GM18909 (cell line): ENCODE measurements at regions not wholly inside any gene's neighbourhood (a gene's known extent, or its start where the extent isn't known, plus 50 kb on each side); places are given as distances from the start of the nearest gene placed in this dataset.
"Not testable (repeated sequence)": the region's sequence is repeated elsewhere in the genome, so short reads cannot be mapped to it uniquely, and the experiment has no call there.

Source experiments
- ATAC-seq: cut with Tn5 transposase; IDR thresholded peaks from one replicate; pipeline ENCODE4 v1.9.1; 2021; ENCODE audit warnings: mild to moderate bottlenecking; ENCODE audit not compliant: unreplicated experiment, poor library complexity

GRCh38 chr20:48451401-48451800, 376.4 kb downstream of the PREX1 start:
- ATAC-seq = no peak

- ATAC-seq = no peak
Measured at GRCh38 chr20:48448666-48449600, 378.9 kb downstream of the PREX1 start.

- ATAC-seq = no peak
Measured at GRCh38 chr20:48447456-48447855, 380.3 kb downstream of the PREX1 start.

GRCh38 chr20:48445827-48446226, 382.0 kb downstream of the PREX1 start:
- ATAC-seq = no peak

- ATAC-seq = no peak
Measured at GRCh38 chr20:48444249-48444648, 383.6 kb downstream of the PREX1 start.

GRCh38 chr20:48440916-48441315, 386.9 kb downstream of the PREX1 start:
- no peak for ATAC-seq

GRCh38 chr20:48440261-48440660, 387.5 kb downstream of the PREX1 start:
- not testable (repeated sequence) for ATAC-seq

- no peak for ATAC-seq
Measured at GRCh38 chr20:48437146-48437545, 390.7 kb downstream of the PREX1 start.

GRCh38 chr20:48436609-48437008, 391.2 kb downstream of the PREX1 start:
- ATAC-seq = not testable (repeated sequence)

- no peak for ATAC-seq
Measured at GRCh38 chr20:48433178-48433577, 394.6 kb downstream of the PREX1 start.

- no peak for ATAC-seq
Measured at GRCh38 chr20:48432494-48432832, 395.3 kb downstream of the PREX1 start.

GRCh38 chr20:48431653-48432493, 395.9 kb downstream of the PREX1 start:
- no peak for ATAC-seq

GRCh38 chr20:48426630-48427029, 401.2 kb downstream of the PREX1 start:
- no peak for ATAC-seq

- no peak for ATAC-seq
Measured at GRCh38 chr20:48425817-48426612, 401.8 kb downstream of the PREX1 start.

GRCh38 chr20:48425321-48425720, 402.5 kb downstream of the PREX1 start:
- ATAC-seq = no peak

GRCh38 chr20:48422242-48422960, 405.4 kb downstream of the PREX1 start:
- no peak for ATAC-seq

GRCh38 chr20:48421547-48421946, 406.3 kb downstream of the PREX1 start:
- no peak for ATAC-seq

- no peak for ATAC-seq
Measured at GRCh38 chr20:48420176-48420575, 407.6 kb downstream of the PREX1 start.

GRCh38 chr20:48419173-48419572, 408.6 kb downstream of the PREX1 start:
- ATAC-seq = no peak

GRCh38 chr20:48416002-48416401, 411.8 kb downstream of the PREX1 start:
- no peak for ATAC-seq
